ENCODE measurements at regions not wholly inside any gene's neighbourhood (a gene's known extent, or its start where the extent isn't known, plus 50 kb on each side); places are given as distances from the start of the nearest gene placed in this dataset.

DNA sequence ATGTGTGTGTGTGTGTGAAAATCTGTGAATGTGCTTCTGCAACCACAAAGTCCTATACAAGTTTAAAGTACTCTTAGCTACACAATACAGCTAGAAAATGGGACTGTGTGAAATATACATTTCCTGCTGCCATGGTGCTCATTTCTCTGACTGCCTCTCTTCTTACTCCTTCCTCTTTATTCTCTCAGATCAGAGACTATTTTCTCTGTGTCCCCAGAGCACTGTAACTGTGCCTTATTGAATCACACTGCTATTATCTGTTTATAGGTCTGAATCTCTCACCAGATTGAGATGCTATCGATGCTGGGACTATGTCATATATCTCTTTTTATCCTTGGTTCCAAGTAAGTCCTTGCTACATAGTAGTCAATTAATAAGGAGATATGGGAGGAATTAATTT lies 217.9 kb upstream of the SLCO3A1 start (continued):
- TF ChIP-seq ETS1 (IDR thresholded peaks at IDR 0.05) (no peak), EZH2phosphoT487 (IDR thresholded peaks at IDR 0.05; ENCODE audit: unreplicated experiment) (no peak), NANOG (IDR thresholded peaks at IDR 0.05; ENCODE audit: borderline replicate concordance) (no peak), POLR2AphosphoS5 (IDR thresholded peaks at IDR 0.05; ENCODE audit: low read depth) (no peak), ZNF331 (CRISPR knock-in tag; IDR thresholded peaks at IDR 0.05; ENCODE audit: low read depth) (no peak)

GRCh38 chr15:91649016-91649415 lies 204.5 kb upstream of the SLCO3A1 start:
- Histone ChIP-seq H3K79me2 (replicated peaks; ENCODE audit: insufficient read depth) (no peaks in the 10 kb centered on the region), H3K9me2 (ENCODE audit: insufficient read depth) (peaks cover 6% of the 10 kb centered on the region; the same call in 1 of the 2 replicates), H3K27me3 (ENCODE audit: insufficient read depth) (no peaks in the 10 kb centered on the region), H3K4me3 (no peak overlapping the region), H3K36me3 (ENCODE audit: insufficient read depth) (no peaks in the 10 kb centered on the region), H4K20me1 (replicated peaks; ENCODE audit: insufficient read depth) (no peaks in the 10 kb centered on the region), H3K4me2 (no peak overlapping the region), H2AFZ (no peak overlapping the region), H3F3A (replicated peaks; ENCODE audit: low read depth) (no peaks in the 10 kb centered on the region), H3K4me1 (ENCODE audit: insufficient read depth) (no peaks in the 10 kb centered on the region), H3K27ac (ENCODE audit: low read depth) (no peak overlapping the region)
- Mint-ChIP-seq H3K4me1 (no peaks in the 10 kb centered on the region), H3K27me3 (ENCODE audit: insufficient read depth, low read depth, poor library complexity) (no peaks in the 10 kb centered on the region), H3K4me3 (no peak overlapping the region), H3K27ac (no peak overlapping the region), H3K9me3 (no peaks in the 10 kb centered on the region), H3K36me3 (ENCODE audit: low read depth) (no peaks in the 10 kb centered on the region)
- ATAC-seq = no peak
- no peak for DNase-seq (ENCODE audit: low spot score)
- TF ChIP-seq CREB1 (CRISPR knock-in tag; IDR thresholded peaks at IDR 0.05; ENCODE audit: low read depth) (no peak), EZH2phosphoT487 (IDR thresholded peaks at IDR 0.05; ENCODE audit: unreplicated experiment) (no peak), JUNB (IDR thresholded peaks at IDR 0.05; ENCODE audit: unreplicated experiment) (no peak), NANOG (IDR thresholded peaks at IDR 0.05; ENCODE audit: borderline replicate concordance) (no peak), ZNF114 (CRISPR knock-in tag; IDR thresholded peaks at IDR 0.05) (no peak), REST (IDR thresholded peaks at IDR 0.05; ENCODE audit: unreplicated experiment) (no peak), CTCF (conservative IDR thresholded peaks at IDR 0.05; ENCODE audit: low read depth in 2 of 2) (no peak), ETS1 (IDR thresholded peaks at IDR 0.05) (no peak), ZNF331 (CRISPR knock-in tag; IDR thresholded peaks at IDR 0.05; ENCODE audit: low read depth) (no peak), EZH2 (IDR thresholded peaks at IDR 0.05; ENCODE audit: low read depth, unreplicated experiment) (no peak), POLR2AphosphoS5 (IDR thresholded peaks at IDR 0.05; ENCODE audit: low read depth) (no peak)
